Fibroblast of lung (primary cell): ENCODE measurements at regions not wholly inside any gene's neighbourhood (a gene's known extent, or its start where the extent isn't known, plus 50 kb on each side); places are given as distances from the start of the nearest gene placed in this dataset.

Source experiments
- DNase-seq, 2 donors: peaks; one replicate each; pipeline versions ENCODE4 v3.0.0 to v3.0.0-alpha.2; 2010; ENCODE audit warnings: low read depth in 2 of 2
- H2AFZ ChIP-seq: 2 replicates; pipeline ENCODE4 v1.5.1; 2012; ENCODE audit warnings: low read length, control low read depth, inconsistent platforms
- H3K27ac ChIP-seq: 2 replicates; pipeline ENCODE4 v1.5.1; 2011; ENCODE audit warnings: low read length, control low read depth; ENCODE audit not compliant: insufficient read depth
- H3K27me3 ChIP-seq: 2 replicates; pipeline ENCODE4 v1.5.1; 2011; ENCODE audit warnings: mild to moderate bottlenecking, low read length; ENCODE audit not compliant: control insufficient read depth, insufficient read depth
- H3K36me3 ChIP-seq: 2 replicates; pipeline ENCODE4 v1.5.1; 2011; ENCODE audit warnings: low read length; ENCODE audit not compliant: control insufficient read depth, insufficient read depth
- H3K4me1 ChIP-seq: 2 replicates; pipeline ENCODE4 v1.5.1; 2011; ENCODE audit warnings: low read length; ENCODE audit not compliant: control insufficient read depth, insufficient read depth; ENCODE audit errors: extremely low read depth
- H3K4me2 ChIP-seq: 2 replicates; pipeline ENCODE4 v1.5.1; 2011; ENCODE audit warnings: low read length, control low read depth; ENCODE audit not compliant: insufficient read depth; ENCODE audit errors: extremely low read depth
- H3K4me3 ChIP-seq, 4 experiments: fragments of 200-600 bp in 1 of 4; sonication (generic) in 1 of 4; replicated peaks in 1 of 4; 2 replicates each; pipeline ENCODE4 v1.5.1; 2011 to 2016; ENCODE audit warnings: low read length in 4 of 4, low read depth in 3 of 4, mild to moderate bottlenecking in 3 of 4, control low read depth in 2 of 4, inconsistent platforms in 1 of 4, mixed read lengths in 1 of 4; ENCODE audit not compliant: insufficient read depth in 1 of 4; ENCODE audit errors: control extremely low read depth in 1 of 4
- H3K79me2 ChIP-seq: 2 replicates; pipeline ENCODE4 v1.5.1; 2012; ENCODE audit warnings: mild to moderate bottlenecking, low read length, inconsistent platforms; ENCODE audit not compliant: control insufficient read depth, insufficient read depth
- H3K9ac ChIP-seq: 2 replicates; pipeline ENCODE4 v1.5.1; 2011; ENCODE audit warnings: mild to moderate bottlenecking, low read length, control low read depth; ENCODE audit not compliant: insufficient read depth
- H3K9me3 ChIP-seq: 2 replicates; pipeline ENCODE4 v1.5.1; 2012; ENCODE audit warnings: low read depth, low read length; ENCODE audit not compliant: control insufficient read depth, insufficient read depth
- H4K20me1 ChIP-seq: 2 replicates; pipeline ENCODE4 v1.5.1; 2011; ENCODE audit warnings: low read length; ENCODE audit not compliant: control insufficient read depth, insufficient read depth; ENCODE audit errors: extremely low read depth
- CTCF ChIP-seq, 2 donors: IDR thresholded peaks in 1 of 2; conservative IDR thresholded peaks in 1 of 2; 1 replicate in 1 of 2; 2 replicates in 1 of 2; pipeline ENCODE4 v1.5.1; 2011 to 2012; ENCODE audit warnings: low read length in 2 of 2, control low read depth in 1 of 2, inconsistent platforms in 1 of 2, low read depth in 1 of 2, mild to moderate bottlenecking in 1 of 2
- EZH2 ChIP-seq: IDR thresholded peaks from 2 replicates; pipeline ENCODE4 v1.5.1; 2012; ENCODE audit warnings: low read length, control low read depth, mild to moderate bottlenecking; ENCODE audit errors: missing control alignments

DNA sequence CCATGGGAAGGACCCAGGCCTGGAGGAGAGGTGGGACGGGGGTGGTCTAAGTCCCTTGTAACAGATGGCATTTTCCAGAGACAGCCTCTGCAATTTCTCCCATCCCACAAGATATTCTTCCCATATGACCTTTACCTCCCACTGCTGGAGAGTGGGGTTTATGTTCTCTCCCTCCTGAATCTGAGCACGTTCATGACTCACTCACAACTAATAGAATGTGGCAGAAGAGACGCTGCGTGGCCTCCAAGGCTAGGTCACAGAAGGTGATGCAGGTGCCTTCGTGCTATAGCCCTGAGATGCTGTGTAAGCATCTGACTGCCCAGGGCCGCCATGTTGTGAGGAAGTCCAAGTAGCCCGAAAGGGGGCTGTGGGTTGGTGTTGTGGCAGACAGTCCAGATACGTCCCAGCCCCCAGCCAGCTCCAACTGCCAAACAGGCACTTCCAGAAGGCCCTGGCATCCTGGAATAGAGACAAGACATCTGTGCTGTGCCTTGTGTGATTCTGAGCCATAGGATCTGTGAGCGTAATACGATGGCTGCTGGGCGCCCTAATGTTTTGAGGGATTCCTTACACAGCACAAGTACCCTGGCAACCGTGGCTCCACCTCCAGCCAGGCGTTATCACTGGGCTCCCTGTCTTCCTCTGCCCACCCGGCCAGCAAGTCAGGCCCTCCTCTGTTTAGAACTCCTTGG is 56.1 kb upstream of the NCOR2 start:
- peaks cover 7% of the 10 kb centered on the region for H3K4me1 ChIP-seq
- no peaks in the 10 kb centered on the region for H4K20me1 ChIP-seq
- H3K27me3 ChIP-seq = peaks cover 2% of the 10 kb centered on the region
- no peak overlapping the region for H3K4me2 ChIP-seq
- H3K27ac ChIP-seq = no peak overlapping the region
- no peak overlapping the region for H3K4me3 ChIP-seq
- no peaks in the 10 kb centered on the region for H3K9me3 ChIP-seq
- no peak overlapping the region for H3K9ac ChIP-seq
- no peak overlapping the region for H2AFZ ChIP-seq
- TF ChIP-seq EZH2 = no peak
- no peak for TF ChIP-seq CTCF (conservative IDR thresholded peaks at IDR 0.05 in 1 of 2, IDR thresholded peaks at IDR 0.05 in 1 of 2; ENCODE audit: low read depth in 1 of 2, low read length in 2 of 2)
- H3K79me2 ChIP-seq = no peaks in the 10 kb centered on the region
- H3K36me3 ChIP-seq = no peaks in the 10 kb centered on the region
- no peak for DNase-seq

DNA sequence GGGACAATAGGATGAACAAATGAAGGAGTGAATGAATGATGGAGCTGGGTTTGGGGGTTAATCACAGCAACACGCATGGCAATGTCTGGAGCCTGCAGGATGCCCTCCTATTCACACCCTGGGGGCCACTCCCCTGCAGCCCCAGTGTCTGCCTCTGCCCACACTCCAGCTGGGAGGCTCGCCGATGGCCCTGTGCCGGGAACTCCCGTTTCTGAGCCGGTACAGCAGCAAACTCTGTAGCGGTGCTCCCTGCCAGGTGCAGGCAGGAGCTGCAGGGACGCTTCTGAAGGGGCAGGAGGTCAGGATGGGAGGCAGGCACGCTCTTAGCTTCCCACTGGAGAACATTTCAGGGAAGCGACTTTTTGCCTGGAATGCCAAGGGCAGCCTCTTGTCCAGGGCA is 55.4 kb upstream of the NCOR2 start:
- H2AFZ ChIP-seq = no peak overlapping the region
- no peaks in the 10 kb centered on the region for H3K79me2 ChIP-seq
- no peak overlapping the region for H3K27ac ChIP-seq
- H4K20me1 ChIP-seq = no peaks in the 10 kb centered on the region
- no peaks in the 10 kb centered on the region for H3K9me3 ChIP-seq
- peaks cover 7% of the 10 kb centered on the region for H3K4me1 ChIP-seq
- no peak for DNase-seq
- no peaks in the 10 kb centered on the region for H3K36me3 ChIP-seq
- no peak overlapping the region for H3K4me2 ChIP-seq
- H3K27me3 ChIP-seq = peaks cover 5% of the 10 kb centered on the region
- TF ChIP-seq CTCF (conservative IDR thresholded peaks at IDR 0.05 in 1 of 2, IDR thresholded peaks at IDR 0.05 in 1 of 2; ENCODE audit: low read depth in 1 of 2, low read length in 2 of 2) = no peak
- TF ChIP-seq EZH2 = no peak
- H3K4me3 ChIP-seq = no peak overlapping the region
- no peak overlapping the region for H3K9ac ChIP-seq

- DNase-seq = no peak
- no peak for TF ChIP-seq EZH2
- TF ChIP-seq CTCF (conservative IDR thresholded peaks at IDR 0.05 in 1 of 2, IDR thresholded peaks at IDR 0.05 in 1 of 2; ENCODE audit: low read depth in 1 of 2, low read length in 2 of 2) = no peak
- Histone ChIP-seq H3K9me3 (no peaks in the 10 kb centered on the region), H3K4me1 (peaks cover 7% of the 10 kb centered on the region), H3K4me2 (no peak overlapping the region), H2AFZ (no peak overlapping the region), H3K4me3 (no peak overlapping the region), H3K79me2 (no peaks in the 10 kb centered on the region), H3K9ac (no peak overlapping the region), H3K27ac (no peak overlapping the region), H3K27me3 (peaks cover 6% of the 10 kb centered on the region), H4K20me1 (no peaks in the 10 kb centered on the region), H3K36me3 (no peaks in the 10 kb centered on the region)
Measured at GRCh38 chr12:124622331-124622730, 54.9 kb upstream of the NCOR2 start.
